GM12878 (cell line): ENCODE measurements at regions not wholly inside any gene's neighbourhood (a gene's known extent, or its start where the extent isn't known, plus 50 kb on each side); places are given as distances from the start of the nearest gene placed in this dataset.

Source experiments
- ATAC-seq: fragments of 200-7000 bp; cut with Tn5 transposase; 3 replicates; pipeline ENCODE4 v1.9.1; 2020; ENCODE audit warnings: mild to moderate bottlenecking, moderate library complexity
- BruUV-seq: library from RNA; stranded (reverse); fragments of 400-500 nt; replicated peaks from 2 replicates; lab custom pipeline; 2021; lab: Mats Ljungman, UMichigan
- CTCF ChIA-PET: fragments of 300-600 bp; sonication (Branson Sonifier 250); formaldehyde crosslinking; extraction: SDS; loops from one replicate; lab custom pipeline; 2021; ENCODE audit warnings: inconsistent platforms; lab: Yijun Ruan, JAX
- POLR2A ChIA-PET: fragments of 350-600 bp; formaldehyde crosslinking; extraction: SDS; loops from one replicate; lab custom pipeline; 2021; ENCODE audit warnings: inconsistent platforms; lab: Charles Lee
- RAD21 ChIA-PET: fragments of 300-600 bp; sonication (Branson Sonifier 250); formaldehyde crosslinking; loops from one replicate; lab custom pipeline; 2023; ENCODE audit warnings: antibody characterized with exemption; ENCODE audit not compliant: unreplicated experiment; lab: Charles Lee
- SMC1A ChIA-PET: fragments of 300-600 bp; sonication (Branson Sonifier 250); formaldehyde crosslinking; loops from one replicate; lab custom pipeline; 2023; ENCODE audit not compliant: unreplicated experiment, uncharacterized antibody; lab: Charles Lee
- DNase-seq: peaks from one replicate; pipeline ENCODE4 v3.0.0-alpha.2; 2011; ENCODE audit warnings: low read depth, low spot score
- FAIRE-seq: peaks from 3 replicates; lab custom pipeline; 2011; peaks lifted over from hg19 to GRCh38; lab: Jason Lieb, UNC
- H2AFZ ChIP-seq: 2 replicates; pipeline ENCODE4 v1.6.0; 2011; ENCODE audit warnings: low read depth, low read length, control low read depth; ENCODE audit not compliant: control insufficient read depth
- H3K27ac ChIP-seq: 2 replicates; pipeline ENCODE4 v1.5.1; 2011; ENCODE audit warnings: control low read depth; ENCODE audit not compliant: control insufficient read depth, insufficient read depth
- H3K27me3 ChIP-seq, 2 experiments: replicated peaks in 1 of 2; 2 replicates each; pipeline versions ENCODE4 v1.6.0 to v1.6.1; 2011; ENCODE audit warnings: low read length in 1 of 2; ENCODE audit not compliant: control insufficient read depth in 2 of 2, insufficient read depth in 2 of 2
- H3K36me3 ChIP-seq, 2 experiments: 2 replicates each; pipeline ENCODE4 v1.5.1; 2011; ENCODE audit warnings: low read length in 1 of 2; ENCODE audit not compliant: control insufficient read depth in 2 of 2, insufficient read depth in 2 of 2
- H3K4me1 ChIP-seq: 2 replicates; pipeline ENCODE4 v1.6.1; 2011; ENCODE audit warnings: mild to moderate bottlenecking, low read length, moderate library complexity, mixed read lengths; ENCODE audit not compliant: control insufficient read depth, insufficient read depth
- H3K4me2 ChIP-seq: 2 replicates; pipeline ENCODE4 v1.6.0; 2011; ENCODE audit warnings: control low read depth; ENCODE audit not compliant: control insufficient read depth, insufficient read depth
- H3K4me3 ChIP-seq: fragments of 200-600 bp; sonication (generic); 2 replicates; pipeline ENCODE4 v1.5.1; 2016
- H3K79me2 ChIP-seq: 2 replicates; pipeline ENCODE4 v1.6.0; 2011; ENCODE audit warnings: low read length; ENCODE audit not compliant: control insufficient read depth, insufficient read depth
- H3K9ac ChIP-seq: 2 replicates; pipeline ENCODE4 v1.8.0; 2011; ENCODE audit warnings: low read length, control low read depth, mixed read lengths; ENCODE audit not compliant: control insufficient read depth, insufficient read depth
- H3K9me3 ChIP-seq: replicated peaks from 3 replicates; pipeline ENCODE4 v1.5.1; 2011; ENCODE audit warnings: mild to moderate bottlenecking, low read length; ENCODE audit not compliant: control insufficient read depth, insufficient read depth
- H4K20me1 ChIP-seq: 2 replicates; pipeline ENCODE4 v1.6.0; 2011; ENCODE audit not compliant: control insufficient read depth, insufficient read depth
- CBX3 ChIP-seq: fragments of 200-600 bp; sonication (generic); IDR thresholded peaks from 2 replicates; pipeline ENCODE4 v1.6.1; 2016; ENCODE audit warnings: low read depth, borderline replicate concordance
- EZH2 ChIP-seq: IDR thresholded peaks from 2 replicates; pipeline ENCODE4 v1.6.1; 2012; ENCODE audit warnings: low read depth, mild to moderate bottlenecking, control low read depth, inconsistent platforms, low read length, borderline replicate concordance; ENCODE audit not compliant: control insufficient read depth
- FOXM1 ChIP-seq: IDR thresholded peaks from 2 replicates; pipeline ENCODE4 v1.6.1; 2012; ENCODE audit warnings: low read depth, mild to moderate bottlenecking, inconsistent platforms, low read length, moderate library complexity
- JUND ChIP-seq: IDR thresholded peaks from 2 replicates; pipeline ENCODE4 v1.6.1; 2012; ENCODE audit warnings: low read depth, mild to moderate bottlenecking, low read length, improper control_type of control experiment, moderate library complexity
- NFXL1 ChIP-seq: fragments of 450-650 bp; IDR thresholded peaks from 2 replicates; pipeline ENCODE4 v1.6.1; 2017; ENCODE audit warnings: antibody characterized with exemption, mild to moderate bottlenecking, borderline replicate concordance
- NR2C1 ChIP-seq: fragments of 450-650 bp; IDR thresholded peaks from 2 replicates; pipeline ENCODE4 v1.6.1; 2017; ENCODE audit warnings: antibody characterized with exemption, mild to moderate bottlenecking, moderate library complexity
- RBBP5 ChIP-seq: fragments of 200-600 bp; sonication (generic); conservative IDR thresholded peaks from 2 replicates; pipeline ENCODE4 v1.6.1; 2016
- SPI1 ChIP-seq: IDR thresholded peaks from 2 replicates; pipeline ENCODE4 v1.6.1; 2011; ENCODE audit warnings: low read depth, mild to moderate bottlenecking, low read length, moderate library complexity, borderline replicate concordance; ENCODE audit not compliant: insufficient read depth
- TCF12 ChIP-seq: IDR thresholded peaks from 2 replicates; pipeline ENCODE4 v1.6.1; 2011; ENCODE audit warnings: low read depth, mild to moderate bottlenecking, low read length
- WRNIP1 ChIP-seq: IDR thresholded peaks from 2 replicates; pipeline ENCODE4 v1.6.1; 2011; ENCODE audit warnings: low read depth, low read length, improper control_type of control experiment, borderline replicate concordance
- ZZZ3 ChIP-seq: IDR thresholded peaks from 2 replicates; pipeline ENCODE4 v1.6.1; 2011; ENCODE audit warnings: low read depth; ENCODE audit not compliant: control insufficient read depth, insufficient read length
- WGBS: methylation state at CpG from one replicate; pipeline ENCODE4 v1.1.6; 2016; ENCODE audit warnings: low lambda C conversion rate; ENCODE audit not compliant: insufficient replicate concordance, insufficient coverage; ENCODE audit errors: missing lambda C conversion rate; 5-methylcytosine and 5-hydroxymethylcytosine counted together
- in situ Hi-C: fragments of 300-500 bp; cut with MboI; formaldehyde crosslinking; loops from 9 replicates; pipeline ENCODE4 v1.14.3; 2018; ENCODE audit warnings: mixed read lengths
- intact Hi-C: fragments of 100-400 bp; cut with micrococcal nuclease; formaldehyde crosslinking; loops from one replicate; pipeline ENCODE4 v1.14.2; 2022; ENCODE audit not compliant: unreplicated experiment
- TF ChIP-seq, protein P1 (sequence below): IDR thresholded peaks from 2 replicates; pipeline ENCODE4 v1.6.1; 2011; ENCODE audit warnings: low read depth, low read length, improper control_type of control experiment, borderline replicate concordance
- TF ChIP-seq, protein P2 (sequence below): IDR thresholded peaks from 2 replicates; pipeline ENCODE4 v1.6.1; 2012; ENCODE audit warnings: low read depth, low read length, improper control_type of control experiment
- TF ChIP-seq, protein P3 (sequence below): fragments of 450-650 bp; IDR thresholded peaks from 2 replicates; pipeline ENCODE4 v1.6.1; 2018; ENCODE audit warnings: borderline replicate concordance, mild to moderate bottlenecking; ENCODE audit not compliant: partially characterized antibody
- TF ChIP-seq, protein P4 (sequence below): fragments of 150-350 bp; IDR thresholded peaks from 2 replicates; pipeline ENCODE4 v1.6.1; 2016; ENCODE audit warnings: low read depth, low read length

DNA sequence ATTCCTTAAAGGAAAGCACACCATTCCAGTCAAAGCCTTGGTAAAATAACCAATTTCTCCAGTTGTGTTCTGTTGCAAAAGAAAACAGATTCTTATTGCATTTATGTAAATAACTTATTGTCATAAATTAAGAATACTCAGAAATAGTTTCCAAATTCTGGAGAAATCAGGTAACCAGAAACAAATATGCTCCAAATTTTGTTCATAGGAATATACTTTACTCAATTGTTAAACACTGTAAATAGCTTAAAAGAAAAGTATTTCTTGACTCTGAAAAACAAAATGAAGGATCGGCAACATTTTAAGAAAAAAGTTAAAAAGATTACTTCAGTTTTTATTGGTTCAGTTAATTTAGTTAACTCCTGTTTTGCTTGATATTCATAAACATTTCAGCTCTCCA is 67.1 kb upstream of the PIK3CG start:
- Histone ChIP-seq H3K9me3 (no peaks in the 10 kb centered on the region), H4K20me1 (no peaks in the 10 kb centered on the region), H3K4me2 (no peak overlapping the region), H2AFZ (no peak overlapping the region), H3K4me1 (peaks cover 11% of the 10 kb centered on the region), H3K36me3 (no peaks in the 10 kb centered on the region), H3K4me3 (no peak overlapping the region), H3K9ac (no peak overlapping the region), H3K79me2 (no peaks in the 10 kb centered on the region), H3K27ac (no peak overlapping the region), H3K27me3 (no peaks in the 10 kb centered on the region)
- WGBS, result 93% methylated on average over 1 of the region's 1 CpG
- CTCF ChIA-PET, result interaction anchor here (1.3 to 7.1 kb wide), 2 partner anchors 22 to 351 kb away, joined by 3 to 203 read pairs; no protein-coding TSS in a partner anchor
- RAD21 ChIA-PET, result interaction anchor here (1.0 to 1.5 kb wide), 2 partner anchors 73 to 352 kb away, joined by 4 to 7 read pairs; no protein-coding TSS in a partner anchor
- in situ Hi-C loops (loop anchor here (10.0 kb wide), 2 partner anchors 927 to 1077 kb away; no protein-coding TSS in a partner anchor), intact Hi-C loops (loop anchor here (2.0 to 5.0 kb wide), 2 partner anchors 69 to 145 kb away; partner anchors contain the start of gene PIK3CG)
- FAIRE-seq, result no peak
- SMC1A ChIA-PET, result interaction anchor here (1.8 to 6.8 kb wide), 2 partner anchors 13 to 352 kb away, joined by 4 to 142 read pairs; no protein-coding TSS in a partner anchor
- POLR2A ChIA-PET, result no interaction called here
- TF ChIP-seq EZH2 (no peak), JUND (no peak), CBX3 (no peak), ZZZ3 (no peak), RBBP5 (no peak), FOXM1 (no peak), WRNIP1 (no peak), TCF12 (no peak), NR2C1 (no peak), SPI1 (no peak), NFXL1 (no peak)
- TF ChIP-seq, protein P1, sequence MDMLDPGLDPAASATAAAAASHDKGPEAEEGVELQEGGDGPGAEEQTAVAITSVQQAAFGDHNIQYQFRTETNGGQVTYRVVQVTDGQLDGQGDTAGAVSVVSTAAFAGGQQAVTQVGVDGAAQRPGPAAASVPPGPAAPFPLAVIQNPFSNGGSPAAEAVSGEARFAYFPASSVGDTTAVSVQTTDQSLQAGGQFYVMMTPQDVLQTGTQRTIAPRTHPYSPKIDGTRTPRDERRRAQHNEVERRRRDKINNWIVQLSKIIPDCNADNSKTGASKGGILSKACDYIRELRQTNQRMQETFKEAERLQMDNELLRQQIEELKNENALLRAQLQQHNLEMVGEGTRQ, result no peak
- TF ChIP-seq, protein P2, sequence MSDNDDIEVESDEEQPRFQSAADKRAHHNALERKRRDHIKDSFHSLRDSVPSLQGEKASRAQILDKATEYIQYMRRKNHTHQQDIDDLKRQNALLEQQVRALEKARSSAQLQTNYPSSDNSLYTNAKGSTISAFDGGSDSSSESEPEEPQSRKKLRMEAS, result no peak
- TF ChIP-seq, protein P3, sequence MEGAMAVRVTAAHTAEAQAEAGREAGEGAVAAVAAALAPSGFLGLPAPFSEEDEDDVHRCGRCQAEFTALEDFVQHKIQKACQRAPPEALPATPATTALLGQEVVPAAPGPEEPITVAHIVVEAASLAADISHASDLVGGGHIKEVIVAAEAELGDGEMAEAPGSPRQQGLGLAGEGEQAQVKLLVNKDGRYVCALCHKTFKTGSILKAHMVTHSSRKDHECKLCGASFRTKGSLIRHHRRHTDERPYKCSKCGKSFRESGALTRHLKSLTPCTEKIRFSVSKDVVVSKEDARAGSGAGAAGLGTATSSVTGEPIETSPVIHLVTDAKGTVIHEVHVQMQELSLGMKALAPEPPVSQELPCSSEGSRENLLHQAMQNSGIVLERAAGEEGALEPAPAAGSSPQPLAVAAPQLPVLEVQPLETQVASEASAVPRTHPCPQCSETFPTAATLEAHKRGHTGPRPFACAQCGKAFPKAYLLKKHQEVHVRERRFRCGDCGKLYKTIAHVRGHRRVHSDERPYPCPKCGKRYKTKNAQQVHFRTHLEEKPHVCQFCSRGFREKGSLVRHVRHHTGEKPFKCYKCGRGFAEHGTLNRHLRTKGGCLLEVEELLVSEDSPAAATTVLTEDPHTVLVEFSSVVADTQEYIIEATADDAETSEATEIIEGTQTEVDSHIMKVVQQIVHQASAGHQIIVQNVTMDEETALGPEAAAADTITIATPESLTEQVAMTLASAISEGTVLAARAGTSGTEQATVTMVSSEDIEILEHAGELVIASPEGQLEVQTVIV, result no peak
- TF ChIP-seq, protein P4, sequence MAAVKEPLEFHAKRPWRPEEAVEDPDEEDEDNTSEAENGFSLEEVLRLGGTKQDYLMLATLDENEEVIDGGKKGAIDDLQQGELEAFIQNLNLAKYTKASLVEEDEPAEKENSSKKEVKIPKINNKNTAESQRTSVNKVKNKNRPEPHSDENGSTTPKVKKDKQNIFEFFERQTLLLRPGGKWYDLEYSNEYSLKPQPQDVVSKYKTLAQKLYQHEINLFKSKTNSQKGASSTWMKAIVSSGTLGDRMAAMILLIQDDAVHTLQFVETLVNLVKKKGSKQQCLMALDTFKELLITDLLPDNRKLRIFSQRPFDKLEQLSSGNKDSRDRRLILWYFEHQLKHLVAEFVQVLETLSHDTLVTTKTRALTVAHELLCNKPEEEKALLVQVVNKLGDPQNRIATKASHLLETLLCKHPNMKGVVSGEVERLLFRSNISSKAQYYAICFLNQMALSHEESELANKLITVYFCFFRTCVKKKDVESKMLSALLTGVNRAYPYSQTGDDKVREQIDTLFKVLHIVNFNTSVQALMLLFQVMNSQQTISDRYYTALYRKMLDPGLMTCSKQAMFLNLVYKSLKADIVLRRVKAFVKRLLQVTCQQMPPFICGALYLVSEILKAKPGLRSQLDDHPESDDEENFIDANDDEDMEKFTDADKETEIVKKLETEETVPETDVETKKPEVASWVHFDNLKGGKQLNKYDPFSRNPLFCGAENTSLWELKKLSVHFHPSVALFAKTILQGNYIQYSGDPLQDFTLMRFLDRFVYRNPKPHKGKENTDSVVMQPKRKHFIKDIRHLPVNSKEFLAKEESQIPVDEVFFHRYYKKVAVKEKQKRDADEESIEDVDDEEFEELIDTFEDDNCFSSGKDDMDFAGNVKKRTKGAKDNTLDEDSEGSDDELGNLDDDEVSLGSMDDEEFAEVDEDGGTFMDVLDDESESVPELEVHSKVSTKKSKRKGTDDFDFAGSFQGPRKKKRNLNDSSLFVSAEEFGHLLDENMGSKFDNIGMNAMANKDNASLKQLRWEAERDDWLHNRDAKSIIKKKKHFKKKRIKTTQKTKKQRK, result no peak
- no peak for DNase-seq
- no peak for ATAC-seq
- no TSS peak for BruUV-seq
